HCT116 (cell line): ENCODE measurements at regions not wholly inside any gene's neighbourhood (a gene's known extent, or its start where the extent isn't known, plus 50 kb on each side); places are given as distances from the start of the nearest gene placed in this dataset.
A peak's percentile ranks its signal among the peaks of the same experiment; 100 is the strongest.

Experiments used
- ATAC-seq: fragments of 200-7000 bp; cut with Tn5 transposase; 2 replicates; pipeline ENCODE4 v1.9.1; 2020; ENCODE audit warnings: mild to moderate bottlenecking, moderate library complexity
- BruUV-seq: library from RNA; stranded (reverse); fragments of 400-500 nt; replicated peaks from 2 replicates; lab custom pipeline; 2021; lab: Mats Ljungman, UMichigan
- CTCF ChIA-PET: fragments of 300-600 bp; sonication (Branson Sonifier 250); formaldehyde crosslinking; loops from one replicate; lab custom pipeline; 2021; ENCODE audit warnings: antibody characterized with exemption; lab: Charles Lee
- POLR2A ChIA-PET: fragments of 300-600, 350-600 bp; sonication (Branson Sonifier 250); formaldehyde crosslinking; loops from one replicate; lab custom pipeline; 2021; ENCODE audit warnings: antibody characterized with exemption; lab: Charles Lee
- RAD21 ChIA-PET, 2 experiments: fragments of 300-600 bp; sonication (Branson Sonifier 250); formaldehyde crosslinking; loops; one replicate each; lab custom pipeline; 2023; ENCODE audit warnings: low total read pairs in 2 of 2; ENCODE audit not compliant: uncharacterized antibody in 2 of 2, unreplicated experiment in 2 of 2, low non-redundant PET in 1 of 2; lab: Charles Lee
- DNase-seq: peaks from one replicate; pipeline ENCODE4 v3.0.0-alpha.2; 2010; ENCODE audit warnings: low read depth, low spot score
- H2AFZ ChIP-seq: fragments of 200-600 bp; shearing (Covaris generic), sonication (generic); 2 replicates; pipeline ENCODE4 v1.6.1; 2017; ENCODE audit warnings: low read depth, mixed run types, mixed read lengths, antibody characterized with exemption, low read length; ENCODE audit not compliant: poor library complexity, severe bottlenecking
- H3K27ac ChIP-seq: 2 replicates; pipeline ENCODE4 v1.5.1; 2012; ENCODE audit warnings: low read depth, low read length
- H3K27me3 ChIP-seq: fragments of 200-600 bp; sonication (generic); 2 replicates; pipeline ENCODE4 v1.6.1; 2016; ENCODE audit warnings: mixed run types, low read length, mixed read lengths; ENCODE audit not compliant: insufficient read depth
- H3K36me3 ChIP-seq, 2 experiments: fragments of 200-500 bp in 1 of 2; fragments of 200-600 bp in 1 of 2; sonication (Bioruptor generic) in 1 of 2; sonication (generic) in 1 of 2; 2 replicates each; pipeline versions ENCODE4 v1.5.1 to v1.6.1; 2014 to 2016; ENCODE audit warnings: low read length in 2 of 2, inconsistent platforms in 1 of 2, mixed read lengths in 1 of 2, mixed run types in 1 of 2; ENCODE audit not compliant: insufficient read depth in 2 of 2, control insufficient read depth in 1 of 2
- H3K4me1 ChIP-seq, 2 experiments: fragments of 200-600 bp in 1 of 2; sonication (generic) in 1 of 2; 2 replicates each; pipeline versions ENCODE4 v1.5.1 to v1.6.1; 2012 to 2017; ENCODE audit warnings: low read length in 2 of 2, inconsistent platforms in 1 of 2, mild to moderate bottlenecking in 1 of 2, mixed read lengths in 1 of 2, mixed run types in 1 of 2, moderate library complexity in 1 of 2; ENCODE audit not compliant: insufficient read depth in 2 of 2, control insufficient read depth in 1 of 2
- H3K4me2 ChIP-seq: fragments of 200-600 bp; sonication (generic); 2 replicates; pipeline ENCODE4 v1.6.1; 2017; ENCODE audit warnings: mixed run types, low read length, mixed read lengths
- H3K4me3 ChIP-seq, 2 experiments: fragments of 200-600 bp in 1 of 2; sonication (generic) in 1 of 2; replicated peaks in 1 of 2; 2 replicates each; pipeline ENCODE4 v1.5.1; 2011 to 2016; ENCODE audit warnings: low read length in 2 of 2, control low read depth in 1 of 2, low read depth in 1 of 2, mild to moderate bottlenecking in 1 of 2, mixed read lengths in 1 of 2, mixed run types in 1 of 2
- H3K79me2 ChIP-seq: fragments of 200-600 bp; sonication (generic); 2 replicates; pipeline ENCODE4 v1.6.1; 2017; ENCODE audit warnings: mild to moderate bottlenecking, mixed run types, low read length, moderate library complexity, mixed read lengths; ENCODE audit not compliant: insufficient read depth
- H3K9ac ChIP-seq: fragments of 200-600 bp; sonication (generic); 2 replicates; pipeline ENCODE4 v1.6.1; 2016; ENCODE audit warnings: low read length, mixed read lengths
- H3K9me2 ChIP-seq: fragments of 200-600 bp; sonication (generic), shearing (Covaris generic); 2 replicates; pipeline ENCODE4 v1.6.1; 2017; ENCODE audit warnings: mixed run types, mild to moderate bottlenecking, moderate library complexity; ENCODE audit not compliant: insufficient read depth
- H3K9me3 ChIP-seq, 2 experiments: fragments of 200-500 bp in 1 of 2; fragments of 200-600 bp in 1 of 2; sonication (Bioruptor generic) in 1 of 2; sonication (generic) in 1 of 2; 2 replicates each; pipeline ENCODE4 v1.6.1; 2014 to 2017; ENCODE audit warnings: low read length in 2 of 2, mixed read lengths in 2 of 2, inconsistent platforms in 1 of 2, low read depth in 1 of 2, mild to moderate bottlenecking in 1 of 2, mixed run types in 1 of 2, moderate library complexity in 1 of 2; ENCODE audit not compliant: control insufficient read depth in 1 of 2, insufficient read depth in 1 of 2
- H4K20me1 ChIP-seq: fragments of 200-600 bp; sonication (generic), shearing (Covaris generic); 2 replicates; pipeline ENCODE4 v1.6.1; 2017; ENCODE audit warnings: mixed run types, mild to moderate bottlenecking, moderate library complexity; ENCODE audit not compliant: insufficient read depth
- CEBPB ChIP-seq: IDR thresholded peaks from 2 replicates; pipeline ENCODE4 v1.6.1; 2012; ENCODE audit warnings: low read depth
- EGR1 ChIP-seq: IDR thresholded peaks from 2 replicates; pipeline ENCODE4 v1.6.1; 2012; ENCODE audit warnings: low read depth
- ELF1 ChIP-seq: IDR thresholded peaks from 2 replicates; pipeline ENCODE4 v1.6.1; 2012; ENCODE audit warnings: low read depth, borderline replicate concordance
- EZH2 ChIP-seq: fragments of 200-600 bp; sonication (generic); IDR thresholded peaks from 2 replicates; pipeline ENCODE4 v1.6.1; 2017; ENCODE audit warnings: antibody characterized with exemption, mixed run types
- EZH2phosphoT487 ChIP-seq: fragments of 200-600 bp; IDR thresholded peaks from 2 replicates; pipeline ENCODE4 v1.6.1; 2018; ENCODE audit warnings: antibody characterized with exemption, borderline replicate concordance
- POLR2A ChIP-seq: IDR thresholded peaks from 2 replicates; pipeline ENCODE4 v1.7.0; 2011; ENCODE audit warnings: borderline replicate concordance; ENCODE audit not compliant: insufficient read depth, insufficient read length; ENCODE audit errors: extremely low read depth
- POLR2AphosphoS5 ChIP-seq: IDR thresholded peaks from 2 replicates; pipeline ENCODE4 v1.6.1; 2011; ENCODE audit warnings: mild to moderate bottlenecking, low read depth, low read length, moderate library complexity
- RAD21 ChIP-seq: IDR thresholded peaks from 2 replicates; pipeline ENCODE4 v1.6.1; 2012; ENCODE audit warnings: low read depth, mild to moderate bottlenecking
- SIN3A ChIP-seq: IDR thresholded peaks from 2 replicates; pipeline ENCODE4 v1.6.1; 2012; ENCODE audit warnings: low read depth
- SP1 ChIP-seq: IDR thresholded peaks from 2 replicates; pipeline ENCODE4 v1.6.1; 2012; ENCODE audit warnings: low read depth
- SRF ChIP-seq: IDR thresholded peaks from 2 replicates; pipeline ENCODE4 v1.6.1; 2012; ENCODE audit warnings: low read depth
- TCF7L2 ChIP-seq: IDR thresholded peaks from 2 replicates; pipeline ENCODE4 v1.7.0; 2011; ENCODE audit warnings: borderline replicate concordance, inconsistent platforms; ENCODE audit not compliant: insufficient read depth, insufficient read length; ENCODE audit errors: extremely low read depth
- YY1 ChIP-seq: IDR thresholded peaks from 2 replicates; pipeline ENCODE4 v1.6.1; 2011; ENCODE audit warnings: low read length, low read depth, moderate library complexity, mild to moderate bottlenecking; ENCODE audit not compliant: insufficient replicate concordance; ENCODE audit errors: extremely low read depth
- ZFX ChIP-seq: fragments of 450-650 bp; IDR thresholded peaks from 2 replicates; pipeline ENCODE4 v1.6.1; 2017
- intact Hi-C: fragments of 100-400 bp; cut with micrococcal nuclease; formaldehyde crosslinking; loops from 2 replicates; pipeline ENCODE4 v1.10.0; 2022
- TF ChIP-seq, protein P1 (sequence below): IDR thresholded peaks from 2 replicates; pipeline ENCODE4 v1.6.1; 2012; ENCODE audit warnings: low read depth

DNA sequence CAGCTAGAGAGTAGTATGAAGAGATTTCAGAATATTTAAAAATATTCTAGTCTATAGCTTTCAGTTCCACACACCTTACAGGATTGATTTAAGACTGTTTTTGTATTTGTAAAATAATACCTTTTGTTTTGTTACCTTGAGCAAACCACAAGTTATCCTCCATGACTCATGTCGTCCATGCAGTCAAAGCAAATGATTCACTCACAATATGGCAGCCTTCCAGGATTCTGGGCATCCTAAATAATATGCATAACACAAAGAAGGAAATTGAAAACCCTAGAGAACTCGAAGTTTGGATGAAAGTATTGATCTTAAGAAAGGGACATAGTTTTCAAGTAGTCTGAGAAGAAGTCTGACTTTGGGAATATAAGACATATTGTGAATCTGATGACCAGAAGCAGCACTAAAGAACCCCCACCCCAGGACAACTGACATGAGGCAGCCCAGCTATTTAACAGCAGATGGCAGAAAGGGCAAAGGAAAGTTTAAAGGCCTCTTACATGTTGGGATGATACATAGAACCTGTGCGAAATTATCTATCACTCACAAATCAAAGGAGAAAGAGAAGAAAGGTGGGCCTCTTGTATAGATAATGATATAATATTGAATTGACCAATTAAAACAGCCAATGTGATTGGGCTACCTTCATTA is 857.9 kb downstream of the BRINP3 start (continued):
- TF ChIP-seq, protein P1, sequence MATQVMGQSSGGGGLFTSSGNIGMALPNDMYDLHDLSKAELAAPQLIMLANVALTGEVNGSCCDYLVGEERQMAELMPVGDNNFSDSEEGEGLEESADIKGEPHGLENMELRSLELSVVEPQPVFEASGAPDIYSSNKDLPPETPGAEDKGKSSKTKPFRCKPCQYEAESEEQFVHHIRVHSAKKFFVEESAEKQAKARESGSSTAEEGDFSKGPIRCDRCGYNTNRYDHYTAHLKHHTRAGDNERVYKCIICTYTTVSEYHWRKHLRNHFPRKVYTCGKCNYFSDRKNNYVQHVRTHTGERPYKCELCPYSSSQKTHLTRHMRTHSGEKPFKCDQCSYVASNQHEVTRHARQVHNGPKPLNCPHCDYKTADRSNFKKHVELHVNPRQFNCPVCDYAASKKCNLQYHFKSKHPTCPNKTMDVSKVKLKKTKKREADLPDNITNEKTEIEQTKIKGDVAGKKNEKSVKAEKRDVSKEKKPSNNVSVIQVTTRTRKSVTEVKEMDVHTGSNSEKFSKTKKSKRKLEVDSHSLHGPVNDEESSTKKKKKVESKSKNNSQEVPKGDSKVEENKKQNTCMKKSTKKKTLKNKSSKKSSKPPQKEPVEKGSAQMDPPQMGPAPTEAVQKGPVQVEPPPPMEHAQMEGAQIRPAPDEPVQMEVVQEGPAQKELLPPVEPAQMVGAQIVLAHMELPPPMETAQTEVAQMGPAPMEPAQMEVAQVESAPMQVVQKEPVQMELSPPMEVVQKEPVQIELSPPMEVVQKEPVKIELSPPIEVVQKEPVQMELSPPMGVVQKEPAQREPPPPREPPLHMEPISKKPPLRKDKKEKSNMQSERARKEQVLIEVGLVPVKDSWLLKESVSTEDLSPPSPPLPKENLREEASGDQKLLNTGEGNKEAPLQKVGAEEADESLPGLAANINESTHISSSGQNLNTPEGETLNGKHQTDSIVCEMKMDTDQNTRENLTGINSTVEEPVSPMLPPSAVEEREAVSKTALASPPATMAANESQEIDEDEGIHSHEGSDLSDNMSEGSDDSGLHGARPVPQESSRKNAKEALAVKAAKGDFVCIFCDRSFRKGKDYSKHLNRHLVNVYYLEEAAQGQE: no peak
- TF ChIP-seq TCF7L2: no peak
- 0 out of 2 replicates have a peak, but pooled peaks have one; percentile 28 for TF ChIP-seq CEBPB
- TF ChIP-seq YY1: peak; percentile 59
- TF ChIP-seq SIN3A: no peak
- TF ChIP-seq EZH2phosphoT487: no peak
- TF ChIP-seq EGR1: no peak
- TF ChIP-seq POLR2A: no peak
- TF ChIP-seq SP1: peak; percentile 69
- peak; percentile 41; the same call in 1 of the 2 replicates for TF ChIP-seq POLR2AphosphoS5

- POLR2A ChIA-PET: no interaction called here
- no peaks in the 10 kb centered on the region for H3K79me2 ChIP-seq
- intact Hi-C loops: loop anchor here (10.0 kb wide), 1 partner anchor 814 kb away; no protein-coding TSS in a partner anchor
- H3K4me3 ChIP-seq: no peak overlapping the region
- ATAC-seq (no peak), DNase-seq (no peak)
- H3K27ac ChIP-seq: no peak overlapping the region
- H3K27me3 ChIP-seq: no peaks in the 10 kb centered on the region
- RAD21 ChIA-PET: no interaction called here
- peak overlapping the region; percentile 58; the same call in 1 of the 2 replicates for H3K4me2 ChIP-seq
- H3K9ac ChIP-seq: no peak overlapping the region
- BruUV-seq: no TSS peak
- peak overlapping the region; percentile 96 for H2AFZ ChIP-seq
- H4K20me1 ChIP-seq: no peaks in the 10 kb centered on the region
- peaks cover 8 to 17% of the 10 kb centered on the region in 2 experiments; a peak in 3 of 4 replicates for H3K4me1 ChIP-seq
- H3K9me3 ChIP-seq: no peaks in the 10 kb centered on the region
- no peaks in the 10 kb centered on the region for H3K36me3 ChIP-seq
- TF ChIP-seq RAD21 (no peak), EZH2 (no peak), SRF (no peak), ZFX (no peak), SP1 (no peak), ELF1 (no peak), POLR2AphosphoS5 (no peak), POLR2A (no peak)
- TF ChIP-seq, protein P1: no peak
- CTCF ChIA-PET: no interaction called here
- H3K9me2 ChIP-seq: no peaks in the 10 kb centered on the region
Measured at GRCh38 chr1:189620471-189620870, 857.2 kb downstream of the BRINP3 start.
